Nephron (organoid): ENCODE measurements at regions not wholly inside any gene's neighbourhood (a gene's known extent, or its start where the extent isn't known, plus 50 kb on each side); places are given as distances from the start of the nearest gene placed in this dataset.

ENCODE experiments used
- H3K27ac Mint-ChIP-seq, 3 experiments: 2 replicates each; pipeline ENCODE4 v1.8.0; 2020; ENCODE audit warnings: mixed read lengths in 3 of 3, mild to moderate bottlenecking in 2 of 3, moderate library complexity in 1 of 3
- H3K27me3 Mint-ChIP-seq: 2 replicates; pipeline ENCODE4 v1.8.0; 2021; ENCODE audit warnings: low read depth, mild to moderate bottlenecking, moderate library complexity, mixed read lengths
- H3K36me3 Mint-ChIP-seq: 2 replicates; pipeline ENCODE4 v1.8.0; 2020; ENCODE audit warnings: low read depth, mixed read lengths
- H3K4me1 Mint-ChIP-seq: 2 replicates; pipeline ENCODE4 v1.8.0; 2020; ENCODE audit warnings: mixed read lengths
- H3K4me3 Mint-ChIP-seq, 3 experiments: 2 replicates each; pipeline ENCODE4 v1.8.0; 2020; ENCODE audit warnings: mild to moderate bottlenecking in 3 of 3, mixed read lengths in 3 of 3, moderate library complexity in 2 of 3
- H3K9me3 Mint-ChIP-seq: 2 replicates; pipeline ENCODE4 v1.8.0; 2020; ENCODE audit warnings: mixed read lengths
- TF ChIP-seq, protein P1 (sequence below), 3 experiments: fragments of 200-600 bp; sonication (generic); IDR thresholded peaks; one replicate each; pipeline ENCODE4 v1.5.0; 2021; ENCODE audit warnings: antibody characterized with exemption in 3 of 3; ENCODE audit not compliant: unreplicated experiment in 3 of 3

- TF ChIP-seq, protein P1, sequence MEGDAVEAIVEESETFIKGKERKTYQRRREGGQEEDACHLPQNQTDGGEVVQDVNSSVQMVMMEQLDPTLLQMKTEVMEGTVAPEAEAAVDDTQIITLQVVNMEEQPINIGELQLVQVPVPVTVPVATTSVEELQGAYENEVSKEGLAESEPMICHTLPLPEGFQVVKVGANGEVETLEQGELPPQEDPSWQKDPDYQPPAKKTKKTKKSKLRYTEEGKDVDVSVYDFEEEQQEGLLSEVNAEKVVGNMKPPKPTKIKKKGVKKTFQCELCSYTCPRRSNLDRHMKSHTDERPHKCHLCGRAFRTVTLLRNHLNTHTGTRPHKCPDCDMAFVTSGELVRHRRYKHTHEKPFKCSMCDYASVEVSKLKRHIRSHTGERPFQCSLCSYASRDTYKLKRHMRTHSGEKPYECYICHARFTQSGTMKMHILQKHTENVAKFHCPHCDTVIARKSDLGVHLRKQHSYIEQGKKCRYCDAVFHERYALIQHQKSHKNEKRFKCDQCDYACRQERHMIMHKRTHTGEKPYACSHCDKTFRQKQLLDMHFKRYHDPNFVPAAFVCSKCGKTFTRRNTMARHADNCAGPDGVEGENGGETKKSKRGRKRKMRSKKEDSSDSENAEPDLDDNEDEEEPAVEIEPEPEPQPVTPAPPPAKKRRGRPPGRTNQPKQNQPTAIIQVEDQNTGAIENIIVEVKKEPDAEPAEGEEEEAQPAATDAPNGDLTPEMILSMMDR (IDR thresholded peaks at IDR 0.05; ENCODE audit: unreplicated experiment in 3 of 3), result peak; percentile 38 to 46 (median 43)
- no peaks in the 10 kb centered on the region for H3K27me3 Mint-ChIP-seq
- H3K27ac Mint-ChIP-seq, result peak overlapping the region in 1 of 3 experiments; percentile 3
- no peaks in the 10 kb centered on the region for H3K9me3 Mint-ChIP-seq
- H3K36me3 Mint-ChIP-seq, result no peaks in the 10 kb centered on the region
- H3K4me3 Mint-ChIP-seq, result no peak overlapping the region
- H3K4me1 Mint-ChIP-seq, result peaks cover 3% of the 10 kb centered on the region
Observed at GRCh38 chrX:117510453-117510852, 606.2 kb downstream of the KLHL13 start.

- no peaks in the 10 kb centered on the region for H3K36me3 Mint-ChIP-seq
- peaks cover 3% of the 10 kb centered on the region for H3K9me3 Mint-ChIP-seq
- TF ChIP-seq, protein P1 (IDR thresholded peaks at IDR 0.05; ENCODE audit: unreplicated experiment in 3 of 3), result no peak
- H3K4me1 Mint-ChIP-seq, result peaks cover 3% of the 10 kb centered on the region
- no peaks in the 10 kb centered on the region for H3K27me3 Mint-ChIP-seq
- no peak overlapping the region for H3K4me3 Mint-ChIP-seq
- no peak overlapping the region for H3K27ac Mint-ChIP-seq
Observed at GRCh38 chrX:117508021-117508420, 608.6 kb downstream of the KLHL13 start.

GRCh38 chrX:117487421-117487820 lies 629.2 kb downstream of the KLHL13 start:
- no peaks in the 10 kb centered on the region for H3K4me1 Mint-ChIP-seq
- no peak overlapping the region for H3K4me3 Mint-ChIP-seq
- H3K9me3 Mint-ChIP-seq, result no peaks in the 10 kb centered on the region
- no peaks in the 10 kb centered on the region for H3K36me3 Mint-ChIP-seq
- TF ChIP-seq, protein P1 (IDR thresholded peaks at IDR 0.05; ENCODE audit: unreplicated experiment in 3 of 3), result no peak
- H3K27me3 Mint-ChIP-seq, result no peaks in the 10 kb centered on the region
- no peak overlapping the region for H3K27ac Mint-ChIP-seq

GRCh38 chrX:117483950-117484349 lies 632.7 kb downstream of the KLHL13 start:
- no peaks in the 10 kb centered on the region for H3K4me1 Mint-ChIP-seq

DNA sequence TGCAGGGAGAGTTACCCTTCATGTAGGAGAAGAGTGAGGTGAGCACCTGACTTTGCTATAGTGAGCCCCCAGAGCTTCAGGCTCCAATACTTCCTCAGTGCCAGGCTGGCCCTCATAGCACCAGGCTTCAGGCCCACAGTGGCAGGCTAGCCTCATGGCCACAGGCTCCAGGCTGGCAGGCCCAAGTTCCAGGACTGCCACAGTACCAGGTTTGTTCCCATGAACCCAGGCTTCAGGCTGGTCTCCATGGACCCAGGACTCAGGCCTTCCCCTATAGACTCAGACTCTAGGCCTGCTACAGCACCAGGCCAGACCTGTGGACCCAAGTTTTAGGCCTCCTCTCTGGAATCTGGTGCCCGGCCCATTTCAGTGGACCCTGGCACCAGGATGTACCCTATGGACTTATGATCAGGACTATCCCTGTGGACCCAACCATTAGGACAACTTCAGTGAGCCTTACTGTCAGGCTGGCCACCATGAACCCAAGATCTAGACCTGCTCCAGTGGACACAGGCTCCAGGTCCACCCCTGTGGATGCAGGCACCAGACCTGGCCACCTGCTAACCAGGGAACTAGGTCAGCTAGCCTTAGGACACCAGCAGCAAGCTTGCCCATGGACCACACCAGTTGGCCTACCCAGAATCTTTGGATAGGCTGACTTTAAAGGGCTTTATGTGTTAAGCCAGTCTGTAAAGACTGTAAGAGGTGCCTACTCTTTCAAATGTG lies 658.2 kb downstream of the KLHL13 start:
- TF ChIP-seq, protein P1 (IDR thresholded peaks at IDR 0.05; ENCODE audit: unreplicated experiment in 3 of 3), result no peak
- no peaks in the 10 kb centered on the region for H3K27me3 Mint-ChIP-seq
- no peak overlapping the region for H3K27ac Mint-ChIP-seq
- H3K4me3 Mint-ChIP-seq, result no peak overlapping the region
- H3K9me3 Mint-ChIP-seq, result peaks cover 9% of the 10 kb centered on the region
- no peaks in the 10 kb centered on the region for H3K36me3 Mint-ChIP-seq
- H3K4me1 Mint-ChIP-seq, result no peaks in the 10 kb centered on the region

More at GRCh38 chrX:117483950-117484349, 632.7 kb downstream of the KLHL13 start:
- Mint-ChIP-seq H3K9me3 (no peaks in the 10 kb centered on the region), H3K27me3 (no peaks in the 10 kb centered on the region), H3K27ac (no peak overlapping the region), H3K4me3 (no peak overlapping the region), H3K36me3 (no peaks in the 10 kb centered on the region)
- TF ChIP-seq, protein P1 (IDR thresholded peaks at IDR 0.05; ENCODE audit: unreplicated experiment in 3 of 3), result no peak

- H3K27ac Mint-ChIP-seq, result no peak overlapping the region
- TF ChIP-seq, protein P1 (IDR thresholded peaks at IDR 0.05; ENCODE audit: unreplicated experiment in 3 of 3), result no peak
- H3K9me3 Mint-ChIP-seq, result no peaks in the 10 kb centered on the region
- no peak overlapping the region for H3K4me3 Mint-ChIP-seq
- no peaks in the 10 kb centered on the region for H3K27me3 Mint-ChIP-seq
- no peaks in the 10 kb centered on the region for H3K4me1 Mint-ChIP-seq
- H3K36me3 Mint-ChIP-seq, result no peaks in the 10 kb centered on the region
Observed at GRCh38 chrX:117455787-117456186, 660.8 kb downstream of the KLHL13 start.
